AG04450 (cell line): ENCODE measurements at regions not wholly inside any gene's neighbourhood (a gene's known extent, or its start where the extent isn't known, plus 50 kb on each side); places are given as distances from the start of the nearest gene placed in this dataset.

ENCODE experiments used
- CTCF ChIA-PET: fragments of 300-600, 350-600 bp; formaldehyde crosslinking; extraction: SDS; loops from one replicate; lab custom pipeline; 2022; ENCODE audit warnings: antibody characterized with exemption, inconsistent platforms; lab: Charles Lee
- POLR2A ChIA-PET: fragments of 350-600 bp; formaldehyde crosslinking; extraction: SDS; loops from one replicate; lab custom pipeline; 2021; ENCODE audit warnings: antibody characterized with exemption, inconsistent platforms; lab: Yijun Ruan, JAX
- DNase-seq: peaks from one replicate; pipeline ENCODE4 v3.0.0-alpha.2; 2011; ENCODE audit warnings: low read depth, low spot score
- H3K27ac ChIP-seq: one replicate; pipeline ENCODE4 v1.5.1; 2012; ENCODE audit warnings: low read depth, low read length, control low read depth
- H3K27me3 ChIP-seq: one replicate; pipeline ENCODE4 v1.6.0; 2012; ENCODE audit warnings: low read length; ENCODE audit not compliant: control insufficient read depth, insufficient read depth
- H3K4me3 ChIP-seq: 2 replicates; pipeline ENCODE4 v1.5.1; 2011; ENCODE audit warnings: mild to moderate bottlenecking, low read depth, low read length, control low read depth
- H3K9me3 ChIP-seq: 2 replicates; pipeline ENCODE4 v1.5.1; 2012; ENCODE audit warnings: low read length; ENCODE audit not compliant: control insufficient read depth, insufficient read depth
- TF ChIP-seq, protein P1 (sequence below): IDR thresholded peaks from 2 replicates; pipeline ENCODE4 v1.5.1; 2011; ENCODE audit warnings: low read depth, low read length, control low read depth, inconsistent platforms

DNA sequence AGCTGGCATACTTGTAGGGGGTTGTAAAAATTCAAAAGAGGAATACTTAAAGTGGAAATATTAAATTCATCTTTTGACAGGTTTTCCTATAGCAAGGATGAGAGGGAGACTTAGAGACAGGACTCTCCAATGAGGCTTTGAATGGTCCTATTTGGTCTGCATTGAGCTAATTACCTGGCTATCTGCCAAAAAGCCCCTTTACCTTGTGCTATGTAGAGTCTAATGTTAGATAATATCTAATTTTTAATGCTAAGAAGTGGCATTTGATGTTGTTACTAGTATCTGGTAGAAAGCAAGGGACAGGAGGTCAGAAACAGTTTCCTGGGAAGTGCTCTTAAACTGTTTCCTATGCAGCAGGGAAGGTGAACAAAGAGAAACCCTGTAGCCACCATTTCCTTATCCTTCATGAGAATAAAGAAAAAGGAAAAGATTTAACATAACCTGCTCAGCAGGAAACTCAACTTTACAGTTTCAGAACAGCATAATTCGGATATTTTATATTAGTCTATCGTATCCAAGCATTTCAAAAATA, 550.0 kb downstream of the SOX5 start:
- ChIA-PET CTCF (interaction anchor here (0.6 kb wide), 1 partner anchor 244 kb away, joined by 4 read pairs; no protein-coding TSS in a partner anchor), POLR2A (no interaction called here)
- Histone ChIP-seq H3K27me3 (no peaks in the 10 kb centered on the region), H3K9me3 (no peaks in the 10 kb centered on the region), H3K4me3 (no peak overlapping the region), H3K27ac (no peak overlapping the region)
- no peak for DNase-seq
- TF ChIP-seq, protein P1, sequence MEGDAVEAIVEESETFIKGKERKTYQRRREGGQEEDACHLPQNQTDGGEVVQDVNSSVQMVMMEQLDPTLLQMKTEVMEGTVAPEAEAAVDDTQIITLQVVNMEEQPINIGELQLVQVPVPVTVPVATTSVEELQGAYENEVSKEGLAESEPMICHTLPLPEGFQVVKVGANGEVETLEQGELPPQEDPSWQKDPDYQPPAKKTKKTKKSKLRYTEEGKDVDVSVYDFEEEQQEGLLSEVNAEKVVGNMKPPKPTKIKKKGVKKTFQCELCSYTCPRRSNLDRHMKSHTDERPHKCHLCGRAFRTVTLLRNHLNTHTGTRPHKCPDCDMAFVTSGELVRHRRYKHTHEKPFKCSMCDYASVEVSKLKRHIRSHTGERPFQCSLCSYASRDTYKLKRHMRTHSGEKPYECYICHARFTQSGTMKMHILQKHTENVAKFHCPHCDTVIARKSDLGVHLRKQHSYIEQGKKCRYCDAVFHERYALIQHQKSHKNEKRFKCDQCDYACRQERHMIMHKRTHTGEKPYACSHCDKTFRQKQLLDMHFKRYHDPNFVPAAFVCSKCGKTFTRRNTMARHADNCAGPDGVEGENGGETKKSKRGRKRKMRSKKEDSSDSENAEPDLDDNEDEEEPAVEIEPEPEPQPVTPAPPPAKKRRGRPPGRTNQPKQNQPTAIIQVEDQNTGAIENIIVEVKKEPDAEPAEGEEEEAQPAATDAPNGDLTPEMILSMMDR = no peak

DNA sequence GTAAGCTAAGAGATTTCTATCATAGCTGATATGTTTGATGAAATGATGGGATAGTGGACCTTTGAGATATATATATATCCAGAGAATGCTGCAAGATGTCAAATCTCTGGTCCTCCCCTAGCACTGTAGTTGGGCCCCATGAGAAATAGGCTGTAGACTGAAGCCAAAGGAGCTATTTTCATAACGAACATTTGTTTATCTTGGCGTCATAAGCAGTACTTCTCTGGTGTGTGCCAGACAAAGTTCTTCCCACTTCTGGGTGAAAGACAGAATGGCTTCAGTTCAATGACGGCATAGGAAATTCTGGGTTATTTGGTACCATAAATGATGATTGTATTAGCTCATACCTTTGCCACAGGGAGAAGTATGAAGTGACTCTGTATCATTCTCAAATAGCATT, 534.3 kb downstream of the SOX5 start:
- no peaks in the 10 kb centered on the region for H3K27me3 ChIP-seq
- no peak overlapping the region for H3K4me3 ChIP-seq
- no peak overlapping the region for H3K27ac ChIP-seq
- DNase-seq = no peak
- ChIA-PET CTCF (no interaction called here), POLR2A (no interaction called here)
- TF ChIP-seq, protein P1 = no peak
- H3K9me3 ChIP-seq = no peaks in the 10 kb centered on the region

DNA sequence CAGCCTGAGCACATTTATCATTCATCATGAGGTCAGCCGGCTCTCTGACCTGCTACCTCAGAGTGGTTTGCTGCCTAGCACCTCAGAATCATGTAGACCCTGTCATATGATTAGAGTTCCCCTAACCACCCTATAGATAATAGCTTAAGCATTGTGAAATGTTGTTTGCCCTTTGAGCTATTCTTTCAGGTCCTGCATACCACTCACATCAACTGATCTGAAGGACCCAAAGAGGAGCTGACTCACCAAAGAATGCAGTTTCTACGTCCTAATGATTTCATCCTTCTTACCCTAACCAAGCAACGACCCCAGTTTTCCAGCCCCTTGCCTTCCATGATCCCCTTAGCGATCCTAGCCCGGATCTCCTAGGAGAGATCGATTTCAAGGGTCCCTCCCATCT, 527.9 kb downstream of the SOX5 start:
- H3K9me3 ChIP-seq = no peaks in the 10 kb centered on the region
- no peak overlapping the region for H3K27ac ChIP-seq
- DNase-seq = no peak
- no peak overlapping the region for H3K4me3 ChIP-seq
- CTCF ChIA-PET = no interaction called here
- POLR2A ChIA-PET = no interaction called here
- H3K27me3 ChIP-seq = no peaks in the 10 kb centered on the region
- TF ChIP-seq, protein P1 = no peak

DNA sequence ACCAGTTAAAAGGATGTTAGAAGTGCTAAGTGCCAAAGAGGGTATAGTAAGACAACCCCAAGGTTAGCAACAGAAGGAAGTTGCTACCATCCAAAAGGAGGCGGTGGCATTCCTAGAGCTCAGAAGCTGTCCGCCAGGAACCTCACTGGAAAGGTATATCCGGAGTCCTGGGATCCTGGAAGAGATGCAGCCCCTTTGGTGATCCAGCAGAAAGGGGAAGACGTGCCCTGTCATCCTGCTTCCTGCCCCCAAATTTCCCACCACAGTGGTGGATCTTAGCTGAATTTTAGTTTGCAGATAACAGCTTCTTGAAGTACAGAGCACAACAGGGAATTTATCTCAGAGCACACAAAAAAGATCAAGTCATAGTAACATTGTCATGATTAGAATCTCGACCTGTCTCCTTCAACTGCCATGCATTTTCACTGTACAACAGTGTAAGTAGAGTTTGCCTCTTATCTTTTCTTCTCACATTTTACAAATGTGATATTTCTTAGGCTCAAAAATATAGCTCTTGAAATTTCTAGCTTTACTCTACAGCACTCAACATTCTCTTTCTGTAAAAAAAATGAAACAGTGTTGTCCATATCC, 526.3 kb downstream of the SOX5 start:
- POLR2A ChIA-PET = no interaction called here
- CTCF ChIA-PET = no interaction called here
- TF ChIP-seq, protein P1 = no peak

DNA sequence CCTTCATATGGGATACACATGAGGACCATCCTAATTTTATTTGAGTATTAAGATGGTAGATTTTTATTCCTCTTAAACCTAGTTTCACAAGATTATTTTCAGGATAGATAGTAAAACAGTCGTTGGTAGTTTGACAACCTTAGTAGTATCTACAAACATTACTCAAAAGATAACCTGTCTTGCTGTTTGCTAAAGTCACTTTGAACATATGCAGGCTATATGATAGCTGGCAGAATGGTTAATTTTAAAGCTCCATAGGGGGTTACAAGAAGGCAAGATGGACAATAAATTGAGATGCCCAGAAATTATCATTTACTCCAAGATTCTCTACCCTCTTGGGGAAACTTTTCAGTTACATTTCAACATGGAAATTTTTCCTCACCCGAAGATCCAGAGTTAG, 525.7 kb downstream of the SOX5 start:
- H3K27me3 ChIP-seq = no peaks in the 10 kb centered on the region
- TF ChIP-seq, protein P1 = no peak
- H3K27ac ChIP-seq = no peak overlapping the region
- no peak for DNase-seq
- POLR2A ChIA-PET = no interaction called here
- no peaks in the 10 kb centered on the region for H3K9me3 ChIP-seq
- H3K4me3 ChIP-seq = no peak overlapping the region
- CTCF ChIA-PET = no interaction called here

More for the DNA sequence above, 526.3 kb downstream of the SOX5 start:
- H3K27ac ChIP-seq = no peak overlapping the region
- no peaks in the 10 kb centered on the region for H3K27me3 ChIP-seq
- no peak overlapping the region for H3K4me3 ChIP-seq
- no peaks in the 10 kb centered on the region for H3K9me3 ChIP-seq
- no peak for DNase-seq
